Spleen (tissue), 7 donors: ENCODE measurements at regions not wholly inside any gene's neighbourhood (a gene's known extent, or its start where the extent isn't known, plus 50 kb on each side); places are given as distances from the start of the nearest gene placed in this dataset.

Experiments
- CTCF ChIP-seq, 11 experiments: fragments of 200-600 bp in 7 of 11; fragments of 450-650 bp in 4 of 11; sonication (generic) in 4 of 11; IDR thresholded peaks in 8 of 11; conservative IDR thresholded peaks in 3 of 11; 1 replicate in 7 of 11; 2 replicates in 4 of 11; pipeline versions ENCODE4 v1.4.0 to v1.8.0; 2016 to 2021; ENCODE audit warnings: antibody characterized with exemption in 11 of 11, inconsistent platforms in 4 of 11, mild to moderate bottlenecking in 1 of 11
- POLR2A ChIP-seq, 3 donors: fragments of 450-650 bp; IDR thresholded peaks; one replicate each; pipeline ENCODE4 v1.5.1; 2017; ENCODE audit warnings: antibody characterized with exemption in 3 of 3, mild to moderate bottlenecking in 1 of 3
- POLR2AphosphoS5 ChIP-seq, 3 donors: sonication (generic); formaldehyde crosslinking; IDR thresholded peaks; one replicate each; pipeline ENCODE4 v1.5.1; 2017; ENCODE audit warnings: antibody characterized with exemption in 3 of 3
- donor health status: DM: no; HTN: no; CAD: no; lungs with moderate emphysema.
- donor health status: DM: no; HTN: no; CAD: no.
- donor health status: DM: no; HTN: no; CAD: no.

- TF ChIP-seq CTCF (IDR thresholded peaks at IDR 0.05 in 8 of 11, conservative IDR thresholded peaks at IDR 0.05 in 3 of 11) (no peak), POLR2A (IDR thresholded peaks at IDR 0.05) (no peak), POLR2AphosphoS5 (IDR thresholded peaks at IDR 0.05) (no peak)
Observed at GRCh38 chrX:142312591-142312990, 107.5 kb upstream of the MAGEC2 start.
